GM18861 (cell line): ENCODE measurements at regions not wholly inside any gene's neighbourhood (a gene's known extent, or its start where the extent isn't known, plus 50 kb on each side); places are given as distances from the start of the nearest gene placed in this dataset.

Experiments
- ATAC-seq: cut with Tn5 transposase; IDR thresholded peaks from one replicate; pipeline ENCODE4 v1.9.1; 2021; ENCODE audit not compliant: unreplicated experiment

- no peak for ATAC-seq
Observed at GRCh38 chr13:47277774-47278173, 380.9 kb upstream of the HTR2A start.

- no peak for ATAC-seq
Observed at GRCh38 chr13:47268270-47268669, 371.4 kb upstream of the HTR2A start.

GRCh38 chr13:47258384-47258783, 361.5 kb upstream of the HTR2A start:
- ATAC-seq, result no peak

DNA sequence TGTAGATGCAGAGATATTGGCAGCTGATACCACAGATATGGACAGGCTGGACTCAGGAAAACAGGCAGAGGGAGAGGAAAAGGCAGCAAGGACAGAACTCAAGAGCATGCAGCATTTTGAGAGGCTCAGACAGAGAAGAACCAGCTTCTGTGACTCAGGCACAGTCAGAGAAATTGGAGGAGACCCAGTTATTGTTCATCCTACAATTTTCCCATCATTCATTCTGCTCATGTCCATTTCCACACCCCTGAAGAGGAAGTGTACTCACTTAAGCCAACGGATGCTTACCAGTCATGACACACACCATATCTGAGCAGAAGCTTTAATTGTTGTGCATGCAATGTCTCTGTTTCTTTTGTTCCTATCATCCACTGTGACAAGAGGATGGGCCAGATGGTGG, 359.8 kb upstream of the HTR2A start:
- ATAC-seq, result no peak

GRCh38 chr13:47252627-47253026, 355.8 kb upstream of the HTR2A start:
- ATAC-seq, result no peak

- no peak for ATAC-seq
Observed at GRCh38 chr13:47251771-47252170, 354.9 kb upstream of the HTR2A start.

DNA sequence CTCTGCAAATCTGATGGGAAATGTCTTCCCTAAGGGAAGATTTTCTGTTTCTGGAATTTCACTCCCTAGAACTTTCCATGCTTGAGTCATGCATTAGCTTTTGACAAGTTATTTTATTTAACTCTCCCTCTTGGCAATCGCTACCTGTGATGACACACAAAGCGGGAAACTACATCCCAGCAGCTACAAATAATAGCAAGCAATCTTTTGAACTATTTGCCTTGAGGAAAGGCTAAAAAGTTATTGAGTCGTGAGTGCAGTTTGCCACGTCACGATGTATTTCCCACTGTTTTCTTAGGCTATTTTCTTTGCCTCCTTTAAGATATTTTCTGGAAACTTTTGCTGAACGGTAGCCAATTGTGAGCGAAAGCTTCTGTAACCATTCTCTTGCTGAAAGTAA, 353.3 kb upstream of the HTR2A start:
- ATAC-seq, result no peak

- ATAC-seq, result no peak
Observed at GRCh38 chr13:47249266-47249665, 352.4 kb upstream of the HTR2A start.

GRCh38 chr13:47241446-47241845, 344.6 kb upstream of the HTR2A start:
- ATAC-seq, result no peak

DNA sequence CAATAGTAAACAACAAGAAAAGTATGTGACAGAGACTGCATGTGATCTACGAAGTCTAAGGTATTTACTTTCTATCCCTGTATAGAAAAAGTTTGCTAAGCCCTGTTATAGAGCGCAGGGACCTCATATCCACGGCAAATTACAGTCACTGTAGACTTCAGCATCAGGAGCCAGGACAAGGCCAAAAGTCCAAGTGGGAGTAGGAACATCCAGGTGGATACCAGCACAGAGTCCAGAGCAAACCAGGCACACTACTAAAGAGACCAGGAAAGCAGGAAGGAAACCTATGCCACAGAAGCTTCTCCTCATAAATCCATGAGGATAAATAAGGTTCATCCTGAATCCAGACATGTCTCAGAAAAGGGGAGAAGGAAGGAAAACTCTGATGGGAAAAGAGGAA, 342.2 kb upstream of the HTR2A start:
- ATAC-seq, result no peak

GRCh38 chr13:47237571-47237970, 340.7 kb upstream of the HTR2A start:
- no peak for ATAC-seq

DNA sequence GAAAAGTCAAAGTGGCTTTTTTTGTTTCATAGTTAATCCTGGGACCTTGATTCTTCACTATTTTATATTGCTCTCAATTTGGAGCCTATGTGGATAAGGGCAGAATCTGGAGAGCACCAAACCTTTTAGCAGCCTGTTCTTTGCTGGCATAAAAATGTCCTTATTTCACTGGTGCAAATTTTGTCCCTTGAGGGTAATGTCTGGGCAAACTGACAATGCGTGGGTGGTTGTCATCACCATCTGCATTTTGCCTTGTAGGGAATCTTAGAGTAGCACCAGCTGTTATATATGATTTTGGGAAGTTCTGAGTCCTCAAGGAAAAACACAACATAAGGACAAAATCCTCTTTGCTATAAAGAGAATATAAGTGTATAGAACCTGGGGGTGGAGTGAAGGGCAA, 336.9 kb upstream of the HTR2A start:
- ATAC-seq, result no peak

DNA sequence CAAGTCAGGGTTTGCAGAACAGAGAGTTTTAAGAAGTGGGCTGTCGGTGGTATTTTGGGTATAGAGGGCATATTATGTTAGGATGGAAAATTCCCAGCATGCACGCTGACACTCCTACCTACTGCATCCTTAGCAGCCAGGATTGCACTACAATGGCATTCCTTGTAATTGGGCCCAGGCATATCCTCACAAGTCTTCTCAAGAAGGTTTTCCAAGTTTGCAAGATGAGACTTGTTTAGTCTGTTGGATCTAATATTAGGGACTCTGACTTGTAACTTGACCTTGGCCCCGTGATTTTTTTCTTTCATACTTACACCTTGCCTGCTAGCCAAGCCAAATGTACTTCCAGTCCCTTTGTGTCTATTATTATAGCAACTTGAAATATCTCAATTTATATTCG, 335.7 kb upstream of the HTR2A start:
- no peak for ATAC-seq

DNA sequence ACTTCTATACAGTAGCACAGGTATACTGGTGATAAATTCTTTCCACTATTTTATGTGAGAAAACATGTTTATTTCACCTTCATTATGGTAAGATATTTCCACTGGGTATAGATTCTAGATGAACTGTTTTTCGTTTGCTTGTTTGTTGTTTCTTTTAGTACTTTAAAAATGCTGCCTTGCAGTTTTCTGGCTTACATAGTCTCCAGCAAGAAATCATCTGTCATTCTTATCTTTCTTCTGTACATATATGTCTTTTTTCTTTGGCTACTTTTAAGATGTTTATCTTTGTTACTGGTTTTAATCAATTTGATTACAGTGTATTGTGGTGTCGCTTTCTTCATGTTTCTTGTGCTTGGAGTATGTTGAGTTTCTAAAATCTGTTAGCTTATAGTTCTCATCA, 333.3 kb upstream of the HTR2A start:
- no peak for ATAC-seq

- ATAC-seq, result no peak
Observed at GRCh38 chr13:47226516-47226915, 329.7 kb upstream of the HTR2A start.

DNA sequence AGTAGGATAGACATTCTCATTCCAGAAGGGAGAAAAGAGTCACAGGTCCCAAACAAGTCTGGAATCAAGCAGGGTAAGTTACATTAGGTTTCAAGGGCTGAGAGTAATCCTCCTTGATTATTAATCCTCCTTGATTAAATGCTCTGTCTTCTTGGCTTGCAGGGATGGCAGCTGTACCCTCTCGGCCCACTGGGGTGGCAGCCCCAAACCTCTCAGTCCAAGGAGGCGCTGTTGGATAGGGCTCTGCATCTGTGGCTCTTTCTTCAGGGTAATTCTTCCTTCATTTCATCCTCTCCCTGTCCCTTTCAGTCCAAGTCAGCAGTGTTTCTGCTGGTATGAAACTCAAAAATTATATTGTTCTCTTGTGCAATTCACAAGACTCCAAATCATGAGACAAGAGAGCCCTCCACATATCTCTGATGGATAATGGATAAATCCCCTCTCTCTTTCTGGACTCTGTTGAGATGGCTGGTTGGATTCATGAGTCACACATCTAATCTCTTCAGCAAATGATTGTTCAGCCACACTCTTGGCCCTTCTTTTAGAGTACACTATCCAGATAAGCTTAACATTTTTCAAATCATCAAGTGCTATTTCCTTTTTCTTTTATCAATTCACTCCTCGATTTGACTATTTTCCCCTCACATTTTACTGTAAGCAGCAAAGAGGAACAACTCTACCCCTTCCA, 323.7 kb upstream of the HTR2A start:
- no peak for ATAC-seq

DNA sequence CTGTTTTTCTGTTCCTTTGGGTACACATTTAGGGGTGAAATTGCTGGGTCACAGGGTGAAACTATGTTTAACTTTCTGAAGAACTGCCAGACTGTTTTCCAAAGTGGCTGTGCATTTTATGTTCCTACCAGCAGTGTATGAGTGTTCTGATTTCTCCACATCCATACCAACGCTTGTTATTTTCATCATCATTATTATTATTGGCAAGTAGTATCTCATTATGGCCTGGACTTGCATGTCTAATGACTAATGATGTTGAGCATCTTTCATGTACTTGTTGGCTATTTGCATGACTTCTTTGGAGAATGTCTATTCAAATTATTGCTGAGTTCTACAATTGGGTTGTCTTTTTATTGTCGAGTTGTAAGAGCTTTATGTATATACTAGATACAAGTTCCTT, 321.8 kb upstream of the HTR2A start:
- ATAC-seq, result no peak

DNA sequence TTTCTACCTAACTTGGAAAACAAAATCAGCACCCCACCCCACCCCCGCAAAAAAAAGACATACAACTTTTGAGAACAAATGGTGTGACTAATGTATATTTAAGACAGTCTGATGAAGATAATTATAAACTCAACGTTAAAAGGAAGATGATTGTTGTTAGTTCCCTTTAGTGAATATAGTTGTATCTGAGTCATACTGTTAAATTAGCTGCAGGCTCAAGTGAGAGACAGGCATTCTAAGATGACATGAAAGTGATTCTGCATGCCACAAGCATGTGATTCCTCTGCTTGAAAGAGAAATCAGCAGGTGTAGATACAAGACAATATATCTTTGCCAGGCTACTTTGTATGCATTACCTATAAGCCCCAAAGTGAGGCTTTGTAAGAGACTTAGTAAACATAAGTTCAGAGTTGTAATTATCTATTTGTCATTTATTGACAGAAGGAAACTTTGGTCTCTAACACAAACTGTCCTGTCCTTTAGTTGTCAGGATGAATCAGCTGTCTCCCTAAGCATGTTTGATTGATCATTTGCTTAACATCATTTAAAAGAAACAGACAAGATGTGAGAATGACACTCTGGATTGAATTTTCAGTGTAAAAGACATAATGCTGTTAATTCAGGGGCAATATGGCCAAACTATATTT, 319.4 kb upstream of the HTR2A start:
- no peak for ATAC-seq

DNA sequence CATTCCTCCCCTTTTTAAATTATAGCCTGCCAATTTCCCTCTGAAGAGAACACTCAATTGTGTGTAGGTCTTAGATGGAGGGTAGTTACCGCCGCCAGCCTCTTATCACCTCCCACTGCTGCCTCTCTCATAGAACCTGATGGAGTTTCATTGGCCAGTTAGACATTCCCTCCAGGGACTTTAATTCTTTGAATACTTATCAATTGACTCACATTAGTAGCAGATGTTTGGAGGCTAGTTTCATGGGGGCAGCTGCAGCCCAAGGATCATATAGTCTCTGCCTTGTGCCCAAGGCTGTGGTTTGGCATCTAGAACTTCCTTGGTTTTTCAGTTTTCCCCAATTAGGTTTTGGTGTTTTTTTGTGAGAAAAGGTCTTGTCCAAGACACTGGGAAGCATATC, 318.9 kb upstream of the HTR2A start:
- ATAC-seq, result no peak

- no peak for ATAC-seq
Observed at GRCh38 chr13:47213047-47213446, 316.2 kb upstream of the HTR2A start.

DNA sequence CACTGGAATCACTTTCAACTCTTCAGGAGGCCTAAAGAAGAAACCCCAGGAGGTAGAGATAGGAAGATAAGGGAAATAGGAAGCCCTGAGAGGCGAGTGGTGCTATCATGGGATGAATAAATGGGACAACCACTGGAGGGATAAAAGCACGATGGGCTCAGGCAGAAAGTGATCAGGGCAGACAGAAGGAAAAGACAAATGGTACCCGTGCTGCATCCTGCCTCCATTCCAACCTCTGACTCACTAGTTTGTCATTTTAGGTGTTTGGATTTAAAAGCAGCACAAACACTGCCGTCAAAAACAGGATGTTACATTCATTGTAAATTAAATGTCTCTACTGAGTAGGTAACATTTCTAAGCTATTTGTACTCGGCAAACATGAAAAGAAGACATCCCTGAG, 314.3 kb upstream of the HTR2A start:
- ATAC-seq, result no peak

DNA sequence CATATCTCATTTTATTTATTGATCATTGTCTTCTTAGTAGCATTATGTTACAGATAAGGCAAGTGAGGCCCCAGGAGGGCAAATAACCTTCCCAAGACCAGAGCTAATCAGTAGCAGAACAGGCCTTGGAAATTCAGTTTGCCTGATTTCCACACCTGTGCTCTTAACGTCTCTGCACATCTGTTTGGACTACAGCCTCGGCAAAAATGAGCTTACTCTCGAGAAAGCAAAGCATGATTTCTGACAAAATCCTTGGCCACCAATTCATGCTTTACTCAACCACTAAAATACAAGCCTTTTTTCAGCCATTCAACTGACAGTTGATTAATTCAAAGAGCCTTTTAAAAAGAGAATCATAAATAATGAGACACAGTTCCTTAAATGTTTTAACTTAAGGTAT, 309.3 kb upstream of the HTR2A start:
- no peak for ATAC-seq

DNA sequence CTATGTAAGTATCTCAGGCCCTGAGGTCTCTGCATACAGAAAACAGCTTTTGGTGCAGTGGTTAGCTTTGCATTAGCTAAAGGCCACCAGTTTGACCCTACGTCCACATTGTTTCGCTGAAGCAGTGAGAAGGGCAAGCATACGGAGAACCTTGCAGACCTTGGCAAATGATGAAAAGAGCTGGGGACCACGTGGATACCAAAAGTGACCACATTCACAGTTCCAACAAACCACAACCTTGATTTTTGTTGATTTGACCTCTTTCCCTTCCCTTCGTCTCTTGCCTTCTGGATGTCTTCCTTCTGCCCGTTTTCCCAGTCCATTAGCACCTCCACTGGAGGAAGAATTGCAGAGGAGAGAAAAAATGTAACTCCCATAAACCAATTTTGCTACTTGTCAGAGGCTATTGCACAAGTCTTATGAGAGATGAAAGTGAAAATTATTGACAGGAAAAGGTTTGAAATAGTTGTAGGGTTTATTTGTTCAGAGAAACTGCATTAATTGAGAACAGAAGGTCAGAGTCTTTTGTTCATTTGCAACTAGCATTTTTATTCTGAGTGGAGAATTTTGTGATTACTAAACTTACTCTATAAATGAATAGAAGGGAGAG, 293.9 kb upstream of the HTR2A start:
- no peak for ATAC-seq
